NCI-H748 treated with DMSO at 0.1 percent for 48 hours (cell line): ENCODE measurements at regions not wholly inside any gene's neighbourhood (a gene's known extent, or its start where the extent isn't known, plus 50 kb on each side); places are given as distances from the start of the nearest gene placed in this dataset.
"Not testable (repeated sequence)": the region's sequence is repeated elsewhere in the genome, so short reads cannot be mapped to it uniquely, and the experiment has no call there.

Source experiments
- DNase-seq: peaks from one replicate; lab custom pipeline; 2025; lab: John Stamatoyannopoulos, UW

DNA sequence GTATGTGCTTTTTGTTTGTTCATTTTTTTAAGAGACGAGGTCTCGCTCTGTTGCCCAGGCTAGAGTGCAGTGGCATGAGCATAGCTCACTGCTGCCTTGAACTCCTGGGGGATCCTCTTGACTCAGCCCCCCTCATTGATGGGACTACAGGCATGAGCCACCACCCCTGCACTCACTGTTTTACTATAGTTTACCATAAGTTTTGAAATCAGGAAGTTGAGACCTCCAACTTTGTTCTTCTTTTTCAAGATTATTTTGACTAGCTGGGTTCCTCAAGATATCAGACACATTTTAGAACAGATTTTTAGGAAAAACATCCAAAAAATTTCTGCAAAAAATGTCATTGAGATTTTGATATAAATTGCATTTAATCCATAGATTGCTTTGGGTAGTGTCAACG lies 120.4 kb upstream of the FGGY start:
- no peak for DNase-seq

DNA sequence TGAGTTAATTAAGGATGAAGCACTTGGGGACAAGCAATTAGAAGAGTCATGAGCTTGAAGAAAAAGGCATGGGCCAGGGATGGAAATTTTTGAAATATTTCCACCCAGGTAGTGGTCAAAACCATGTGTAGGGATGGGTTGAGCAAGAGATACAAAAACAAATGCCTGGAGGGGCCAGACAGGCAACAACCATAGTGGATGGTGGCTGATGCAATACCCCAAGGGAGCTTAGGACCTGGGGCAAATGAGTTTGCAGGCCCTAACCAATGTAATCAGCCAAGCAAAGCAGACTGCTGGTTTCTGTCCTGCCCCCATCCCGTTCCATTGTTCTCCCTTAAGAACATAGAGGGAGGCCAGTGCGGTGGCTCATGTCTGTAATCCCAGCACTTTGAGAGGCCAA lies 119.1 kb upstream of the FGGY start:
- no peak for DNase-seq

DNA sequence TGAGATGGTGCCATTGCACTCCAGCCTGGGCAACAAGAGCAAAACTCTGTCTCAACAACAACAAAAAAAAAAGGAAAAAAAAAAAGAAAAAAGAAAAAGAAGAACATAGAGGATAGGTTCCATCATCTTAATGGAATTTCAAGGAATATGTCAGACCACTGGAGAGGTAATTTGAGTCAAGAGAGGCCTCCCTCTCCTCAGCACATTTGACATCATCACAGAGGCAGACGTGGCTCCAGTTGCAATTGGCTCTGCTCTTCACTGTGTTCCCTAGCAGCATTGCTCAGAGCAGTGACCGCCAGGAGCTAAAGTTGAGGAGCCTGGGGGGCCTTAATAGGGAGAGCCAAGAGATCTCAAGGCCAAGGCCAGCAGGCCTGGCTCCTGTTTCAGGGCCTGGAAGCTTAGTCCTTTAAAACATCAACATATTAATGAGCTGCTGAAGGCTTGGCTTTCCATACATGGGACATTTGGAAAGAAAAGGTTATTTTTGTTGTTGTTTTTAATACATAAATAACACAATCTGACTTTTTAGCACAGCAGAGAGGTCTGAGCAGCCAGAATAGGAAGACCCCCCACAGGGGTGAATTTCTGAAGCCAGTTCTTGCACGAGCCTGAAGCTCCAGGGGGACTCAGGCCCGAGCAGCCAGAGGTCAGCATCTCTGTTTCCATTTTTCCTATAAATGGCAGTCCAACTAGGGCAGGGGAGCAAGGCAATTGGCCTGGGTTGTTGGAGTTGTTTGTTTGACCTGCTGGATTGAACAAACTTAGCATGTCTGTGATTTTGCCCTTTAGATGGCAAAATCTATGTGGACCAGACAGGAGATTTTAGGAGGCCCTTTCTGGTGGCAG lies 118.3 kb upstream of the FGGY start:
- no peak for DNase-seq

DNA sequence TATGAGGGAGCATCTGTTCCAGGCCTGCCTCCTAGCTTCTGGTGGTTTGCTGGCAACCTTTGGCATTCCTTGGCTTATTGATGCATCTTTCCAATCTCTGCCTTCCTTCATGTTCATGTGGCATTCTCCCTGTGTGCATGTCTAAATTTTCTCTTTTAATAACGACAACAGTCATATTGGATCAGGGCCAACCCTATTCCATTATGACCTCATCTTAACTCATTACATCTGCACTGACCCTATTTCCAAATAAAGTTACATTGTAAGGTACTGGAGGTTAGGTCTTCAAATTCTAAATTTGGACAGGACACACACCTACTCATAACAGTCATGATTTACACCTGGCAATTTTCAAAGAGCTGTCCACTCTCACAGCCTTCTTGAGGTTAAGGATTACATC lies 117.2 kb upstream of the FGGY start:
- DNase-seq, result no peak

DNA sequence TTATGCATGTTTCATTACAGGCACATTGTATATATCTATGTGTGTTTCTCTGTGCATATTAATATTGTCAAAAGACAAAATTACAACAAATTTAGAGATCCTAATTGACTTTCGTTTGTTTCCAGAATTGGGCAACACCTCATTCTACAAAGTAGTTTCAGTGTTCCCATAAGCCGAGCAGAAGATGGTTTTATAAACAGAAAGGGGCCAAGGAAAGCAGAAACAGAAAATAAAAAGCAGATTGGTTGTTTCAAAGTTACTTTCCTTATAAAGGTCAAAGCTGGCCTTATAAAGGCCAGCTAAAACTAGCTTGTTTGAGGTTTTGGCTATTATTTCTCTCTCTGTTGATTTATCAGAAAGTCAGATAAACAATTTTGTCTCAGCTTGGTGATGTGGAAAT lies 116.2 kb upstream of the FGGY start:
- no peak for DNase-seq

DNA sequence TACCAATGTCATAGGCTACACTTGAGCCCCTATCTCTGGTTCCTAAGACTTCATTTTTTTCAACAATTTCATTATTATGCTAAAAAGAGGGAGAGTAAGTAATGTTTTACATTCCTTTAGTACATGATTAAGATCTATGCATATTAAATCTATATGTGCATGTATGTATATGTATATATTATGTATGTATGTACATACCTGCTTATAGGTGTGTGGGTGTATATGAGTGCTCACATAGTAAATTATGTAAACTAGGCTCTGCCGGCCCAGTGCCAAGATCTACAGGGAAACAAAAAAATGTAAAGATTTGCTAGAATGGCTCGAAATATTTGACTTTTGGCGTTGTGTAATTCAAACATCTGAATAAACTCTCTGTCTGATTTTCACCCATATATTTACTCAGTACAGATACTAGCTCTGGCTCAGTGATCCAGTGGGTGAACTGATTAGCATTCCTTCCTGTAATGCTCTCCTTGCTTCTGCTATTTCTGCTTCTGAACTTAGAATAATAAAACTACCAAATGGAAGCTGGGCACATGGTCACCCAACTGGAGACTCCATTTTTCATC lies 113.1 kb upstream of the FGGY start:
- DNase-seq, result no peak

DNA sequence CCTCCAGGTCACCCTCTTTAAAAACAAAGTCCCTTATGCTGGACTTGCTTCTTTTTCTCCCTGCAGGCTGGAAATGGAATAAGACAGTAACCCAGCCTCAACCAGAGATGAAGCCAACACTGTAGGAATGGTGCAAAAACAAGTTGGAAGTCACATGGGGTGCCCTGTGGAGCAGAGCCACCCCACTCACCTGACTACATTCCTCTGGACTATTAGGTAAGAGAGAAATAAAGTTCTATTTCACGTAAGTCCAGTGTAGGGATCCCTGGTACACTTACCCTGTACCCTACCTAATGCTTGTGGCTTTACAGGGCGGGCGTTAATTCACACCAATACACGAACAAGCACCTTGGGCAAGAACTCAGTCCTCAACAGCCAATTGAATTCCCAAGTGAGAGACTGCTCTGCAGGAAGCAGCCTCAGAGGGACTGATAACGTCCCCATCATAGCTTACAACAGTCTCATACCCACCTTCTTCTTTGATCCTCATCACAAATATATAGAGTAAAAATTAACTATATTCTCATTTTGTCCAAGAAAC lies 112.5 kb upstream of the FGGY start:
- DNase-seq, result no peak

DNA sequence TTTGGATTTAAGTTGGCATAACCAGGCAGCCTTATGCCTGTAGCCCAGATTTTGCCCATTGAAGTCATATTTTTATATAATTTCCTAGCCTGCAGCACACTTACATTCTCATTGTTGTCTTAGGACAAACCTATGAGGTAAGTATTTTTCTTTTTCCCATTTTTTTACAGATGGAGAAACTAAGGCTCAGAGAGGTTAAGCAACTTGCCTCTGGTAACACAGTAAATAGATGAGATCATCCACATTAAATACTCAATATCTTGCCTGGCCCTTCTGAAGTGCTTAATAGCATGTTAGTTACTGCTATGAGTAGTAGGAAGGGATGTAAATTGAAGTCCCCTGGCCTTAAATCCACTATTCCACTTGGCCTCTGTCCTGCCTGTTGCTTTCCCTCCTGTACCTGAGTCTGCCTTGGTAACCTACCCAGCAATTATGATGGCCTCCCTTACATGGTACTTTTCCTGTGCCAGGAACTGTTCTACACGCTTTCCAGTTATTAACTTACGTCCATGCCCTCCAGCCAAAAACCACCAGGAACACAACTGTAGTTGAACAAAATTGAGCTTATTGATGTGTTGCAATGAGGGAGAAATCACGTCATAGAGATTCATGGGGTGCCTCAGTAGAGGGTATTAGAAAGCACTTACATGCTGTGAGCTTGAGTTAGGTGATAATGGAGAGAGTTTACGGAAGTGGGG lies 111.6 kb upstream of the FGGY start:
- no peak for DNase-seq

DNA sequence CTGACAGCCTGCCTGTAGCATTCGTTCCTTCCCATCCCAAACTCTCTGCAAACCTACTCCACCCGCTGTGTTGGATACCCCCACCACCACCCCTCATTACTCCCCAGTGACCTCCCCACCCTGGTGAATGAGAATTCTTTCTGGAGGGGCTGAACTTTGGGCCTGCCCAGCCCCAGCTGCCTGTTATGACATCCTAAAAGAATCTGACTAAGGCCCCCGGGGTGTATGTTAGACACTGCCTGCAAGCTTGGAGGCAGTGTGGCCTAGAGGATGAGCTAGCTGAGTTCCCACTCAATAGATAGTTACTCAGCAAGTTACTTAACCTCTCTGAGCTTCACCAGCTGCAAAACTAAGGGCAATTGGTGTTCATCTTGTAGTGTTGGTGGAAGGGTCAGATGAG lies 110.2 kb upstream of the FGGY start:
- DNase-seq, result no peak

DNA sequence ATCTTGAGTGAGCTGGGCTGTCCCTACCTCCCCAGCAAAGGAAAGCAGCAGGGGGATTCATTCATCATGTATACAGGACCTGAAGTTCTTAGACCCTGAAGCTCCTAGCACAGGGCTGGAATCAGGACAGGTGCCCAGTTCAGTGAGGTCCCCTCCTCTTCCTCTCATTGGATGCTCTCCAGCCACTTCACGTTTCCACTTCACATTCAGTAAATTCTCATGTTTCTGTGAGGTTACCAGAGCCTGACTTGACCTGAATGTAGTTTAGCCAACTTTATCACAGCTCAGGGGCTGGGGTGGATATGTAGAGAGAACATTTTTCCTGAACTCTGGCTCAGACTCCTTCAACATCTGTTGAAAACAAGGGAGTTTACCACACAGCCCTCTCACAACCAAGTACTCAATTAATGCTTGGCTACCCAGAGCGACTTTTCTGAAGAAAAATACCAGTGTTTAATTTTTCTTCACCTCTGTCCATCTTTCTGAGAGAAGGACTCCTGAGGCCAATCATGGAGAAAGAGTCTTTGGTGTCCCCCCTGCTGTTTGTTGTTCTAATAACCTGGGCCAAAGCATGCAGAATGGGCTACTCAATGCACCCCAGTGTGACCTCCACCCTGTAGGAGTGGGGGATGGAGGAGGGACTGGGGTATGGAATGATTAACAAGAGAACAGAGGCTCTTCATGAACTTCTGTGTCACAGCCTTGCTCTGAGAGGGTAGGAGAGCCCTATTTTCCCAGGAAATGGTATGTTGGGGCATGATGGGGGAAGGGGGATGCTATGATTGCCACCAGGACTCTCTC lies 108.3 kb upstream of the FGGY start:
- DNase-seq, result no peak

DNA sequence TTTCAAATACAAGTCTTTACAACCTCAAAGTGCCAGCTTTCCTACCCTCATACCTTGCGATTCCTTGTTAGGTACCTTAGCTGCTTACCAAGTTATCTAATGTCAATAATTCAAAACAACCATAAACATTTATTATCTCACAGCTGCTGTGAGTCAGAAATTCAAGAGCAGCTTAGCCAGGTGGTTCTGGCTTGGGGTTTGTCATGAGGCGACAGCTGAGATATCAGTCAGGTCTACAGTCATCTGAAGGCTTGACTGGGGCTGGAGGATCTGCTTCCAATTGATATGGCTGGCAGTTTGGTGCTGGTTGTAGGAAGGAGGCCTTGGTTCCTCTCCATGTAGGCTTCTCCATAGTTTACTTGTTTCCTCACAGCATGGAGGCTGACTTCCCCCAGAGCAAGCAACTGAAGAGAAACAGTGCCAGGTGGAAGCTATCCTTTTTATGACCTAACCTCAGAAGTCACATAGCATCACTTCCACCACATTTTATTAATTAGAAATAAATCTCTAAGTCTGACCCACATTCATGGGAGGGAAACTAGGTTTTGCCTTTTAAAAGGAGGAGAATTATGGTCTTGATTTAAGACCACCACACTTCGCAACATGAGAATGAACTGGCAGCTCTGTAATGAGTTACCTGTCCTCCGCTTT lies 103.3 kb upstream of the FGGY start:
- no peak for DNase-seq

DNA sequence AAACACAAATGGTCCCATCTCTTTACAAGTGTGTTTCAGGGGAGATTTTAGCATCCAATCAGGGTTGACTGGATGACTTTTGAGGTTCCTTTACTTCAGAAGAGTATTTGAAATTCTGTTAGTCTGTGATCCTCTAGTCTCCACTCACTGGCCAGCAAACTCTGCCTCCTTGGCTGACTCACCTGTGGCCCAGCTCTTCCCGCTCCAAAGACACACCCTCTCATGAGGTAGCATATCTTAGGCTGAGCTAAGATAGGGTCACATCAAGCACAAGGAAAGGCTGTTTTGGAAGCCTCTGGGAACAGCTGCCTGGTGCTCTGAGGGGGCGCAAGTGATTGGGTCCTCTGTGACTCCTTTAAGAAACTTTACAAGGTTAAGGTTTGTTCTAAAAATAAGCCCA lies 102.3 kb upstream of the FGGY start:
- no peak for DNase-seq

DNA sequence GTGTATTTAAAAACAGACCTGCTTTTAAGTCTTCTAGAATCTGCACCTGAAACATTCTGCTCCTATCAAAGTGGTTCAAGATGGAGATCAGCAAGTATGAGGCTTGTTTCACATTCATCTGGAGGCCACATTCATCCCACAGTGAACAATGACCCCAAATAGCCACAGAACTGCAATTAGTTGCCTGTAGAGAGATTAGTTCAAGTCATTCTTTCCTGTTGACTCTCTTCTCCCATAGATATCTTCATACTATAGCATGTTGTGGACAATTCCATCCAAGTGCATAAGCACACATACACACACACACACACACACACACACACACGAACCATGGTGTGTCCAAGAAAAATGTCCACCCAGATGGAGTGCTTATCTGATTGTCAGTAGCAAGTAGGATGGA lies 101.7 kb upstream of the FGGY start:
- DNase-seq, result no peak

DNA sequence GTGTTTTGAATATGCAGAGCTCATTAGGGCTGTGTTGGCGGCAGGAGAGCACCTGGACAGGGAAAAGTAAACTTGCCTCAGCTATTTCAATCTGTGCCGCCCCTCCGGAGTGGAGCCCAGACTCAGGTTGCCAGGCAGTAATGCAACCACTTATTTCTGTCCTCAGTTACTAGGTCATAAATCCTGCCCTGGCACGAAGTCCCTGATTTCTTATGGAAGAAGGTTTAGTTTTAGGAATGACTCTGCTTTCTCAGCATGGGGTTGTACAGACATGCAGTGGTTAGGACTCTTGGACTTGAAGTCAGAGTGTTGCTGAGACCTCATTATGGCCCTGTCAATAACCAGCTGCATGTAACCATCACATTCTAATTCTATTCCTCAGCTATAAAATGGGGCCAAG lies 98.3 kb upstream of the FGGY start:
- DNase-seq, result no peak

DNA sequence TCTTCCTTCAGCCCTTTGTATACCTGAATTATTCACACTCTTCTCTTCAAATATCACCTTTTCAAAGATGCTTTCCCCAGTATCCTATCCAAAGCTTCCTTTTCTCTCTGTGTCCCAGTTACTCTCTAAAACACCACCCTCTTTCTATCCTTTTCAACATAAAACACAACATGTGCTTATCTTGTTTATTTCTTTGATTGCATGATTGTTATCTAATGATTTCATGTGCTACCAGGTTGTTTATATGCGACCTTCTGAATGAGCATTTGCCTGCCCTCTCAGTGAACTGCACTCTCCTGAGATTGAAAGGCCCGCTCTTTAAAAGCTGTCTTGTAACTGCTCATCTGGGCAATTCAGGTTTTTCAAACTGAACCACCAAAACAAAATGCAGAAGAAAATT lies 97.7 kb upstream of the FGGY start:
- DNase-seq, result no peak

DNA sequence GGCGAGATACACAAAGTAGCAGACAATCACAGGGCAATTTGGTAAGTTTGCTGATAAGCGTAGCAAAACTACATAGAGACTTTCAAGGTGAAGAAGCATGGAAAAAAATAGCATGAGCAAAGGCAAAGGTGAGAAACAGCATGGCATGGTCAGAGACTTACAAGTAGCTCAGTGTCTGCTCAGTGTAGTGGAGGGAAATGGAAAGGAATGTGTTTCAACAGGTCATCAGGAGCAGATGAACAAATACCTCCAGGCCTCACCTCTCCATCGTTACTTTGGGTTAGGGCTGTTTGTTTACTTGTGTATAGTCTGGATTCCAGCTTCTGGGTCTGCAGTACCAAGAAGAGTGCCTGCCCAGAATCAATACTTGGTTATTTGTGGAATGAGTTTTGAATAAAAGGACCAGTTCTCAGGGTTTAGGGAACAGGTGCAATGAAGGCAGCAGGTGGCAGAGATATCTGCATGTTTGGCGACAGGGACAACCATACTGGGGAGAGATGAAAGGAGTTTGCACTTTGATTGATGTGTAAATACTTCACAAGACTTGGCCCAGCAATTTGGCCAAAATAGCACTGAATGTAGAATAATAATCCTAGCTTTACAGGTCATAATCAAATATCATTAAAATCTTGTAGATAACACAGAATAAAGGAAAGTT lies 97.0 kb upstream of the FGGY start:
- peak; percentile 78 for DNase-seq

DNA sequence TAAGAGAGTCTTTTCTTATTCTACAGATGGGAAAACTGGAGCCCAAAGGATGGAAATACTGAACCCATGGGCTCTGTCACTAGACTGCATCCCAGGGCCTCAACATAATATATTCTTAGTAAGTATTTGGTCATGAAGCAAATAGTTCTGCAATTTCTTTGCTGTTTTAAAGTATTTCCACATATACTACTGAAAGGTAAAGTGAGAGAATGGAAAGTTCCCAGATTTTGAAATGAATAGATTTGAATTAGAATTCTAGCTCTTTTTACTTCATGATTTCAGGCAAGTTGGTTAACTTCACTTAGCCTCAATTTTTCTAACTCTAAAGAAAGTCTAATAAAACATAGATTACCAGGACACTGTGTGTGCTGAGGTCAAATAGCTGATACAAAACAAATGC lies 95.6 kb upstream of the FGGY start:
- no peak for DNase-seq

DNA sequence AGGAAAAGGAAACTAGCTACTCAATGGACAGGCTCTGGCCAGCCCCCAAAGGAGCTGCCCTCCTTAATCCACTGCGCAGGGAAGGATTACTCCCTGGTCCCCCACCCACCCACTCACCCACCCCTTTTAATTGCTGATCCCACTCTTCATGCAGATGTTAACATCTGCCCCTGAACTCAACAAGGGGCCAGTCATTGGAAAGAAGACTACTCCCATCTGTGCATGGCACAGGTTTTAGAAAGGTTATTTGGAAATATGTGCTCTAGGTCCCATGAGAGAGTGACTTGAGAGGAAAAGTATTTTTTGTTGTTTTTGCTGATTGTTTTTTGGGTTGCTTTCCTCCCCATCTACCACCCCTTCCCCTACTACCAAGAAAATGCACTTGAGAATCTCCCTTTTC lies 94.4 kb upstream of the FGGY start:
- no peak for DNase-seq

DNA sequence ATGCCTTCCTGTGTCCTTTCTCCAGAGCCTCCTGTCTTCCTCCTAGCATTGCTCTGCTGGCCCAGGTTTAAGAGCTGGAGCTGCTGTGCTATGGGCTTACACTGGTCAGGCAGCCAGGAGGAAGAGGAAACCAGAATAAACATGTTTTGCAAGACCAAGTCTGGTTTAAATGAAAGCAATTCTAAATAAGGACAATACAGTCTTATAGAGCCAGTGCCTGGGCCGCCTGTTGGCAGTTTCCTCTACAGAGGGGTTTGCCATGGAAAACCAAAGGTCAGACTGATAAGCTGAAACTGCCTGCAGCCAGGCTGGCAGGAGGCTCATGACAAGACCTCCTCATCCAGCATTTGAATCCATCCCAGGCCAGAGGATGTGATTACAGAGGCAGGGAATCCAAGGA lies 92.9 kb upstream of the FGGY start:
- no peak for DNase-seq

DNA sequence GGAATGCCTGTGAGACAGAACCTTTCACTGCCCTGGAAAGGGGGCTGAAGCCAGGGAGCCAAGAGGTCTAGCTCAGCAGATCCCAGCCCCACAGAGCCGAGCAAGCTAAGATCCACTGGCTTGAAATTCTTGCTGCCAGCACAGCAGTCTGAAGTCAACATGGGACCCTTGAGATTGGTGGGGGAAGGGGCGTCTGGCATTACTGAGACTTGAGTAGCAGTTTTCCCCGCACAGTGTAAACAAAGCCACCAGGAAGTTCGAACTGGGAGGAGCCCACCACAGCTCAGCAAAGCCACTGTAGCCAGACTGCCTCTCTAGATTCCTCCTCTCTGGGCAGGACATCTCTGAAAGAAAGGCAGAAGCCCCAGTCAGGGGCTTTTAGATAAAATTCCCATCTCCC lies 90.3 kb upstream of the FGGY start:
- DNase-seq, result not testable (repeated sequence)

DNA sequence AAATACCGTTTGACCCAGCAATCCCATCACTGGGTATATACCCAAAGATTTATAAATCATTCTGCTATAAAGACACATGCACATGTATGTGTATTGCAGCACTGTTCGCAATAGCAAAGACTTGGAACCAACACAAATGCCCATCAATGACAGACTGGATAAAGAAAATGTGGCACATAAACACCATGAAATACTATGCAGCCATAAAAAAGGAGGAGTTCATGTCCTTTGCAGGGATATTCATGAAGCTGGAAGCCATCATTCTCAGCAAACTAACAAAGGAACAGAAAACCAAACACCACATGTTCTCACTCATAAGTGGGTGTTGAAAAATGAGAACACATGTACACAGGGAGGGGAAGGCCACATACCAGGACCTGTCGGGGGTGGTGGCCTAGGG lies 86.5 kb upstream of the FGGY start:
- DNase-seq, result not testable (repeated sequence)
